HG02870 (cell line): ENCODE measurements at regions not wholly inside any gene's neighbourhood (a gene's known extent, or its start where the extent isn't known, plus 50 kb on each side); places are given as distances from the start of the nearest gene placed in this dataset.

ENCODE experiments used
- ATAC-seq: cut with Tn5 transposase; IDR thresholded peaks from one replicate; pipeline ENCODE4 v1.9.1; 2021; ENCODE audit warnings: mild to moderate bottlenecking, moderate library complexity; ENCODE audit not compliant: unreplicated experiment

DNA sequence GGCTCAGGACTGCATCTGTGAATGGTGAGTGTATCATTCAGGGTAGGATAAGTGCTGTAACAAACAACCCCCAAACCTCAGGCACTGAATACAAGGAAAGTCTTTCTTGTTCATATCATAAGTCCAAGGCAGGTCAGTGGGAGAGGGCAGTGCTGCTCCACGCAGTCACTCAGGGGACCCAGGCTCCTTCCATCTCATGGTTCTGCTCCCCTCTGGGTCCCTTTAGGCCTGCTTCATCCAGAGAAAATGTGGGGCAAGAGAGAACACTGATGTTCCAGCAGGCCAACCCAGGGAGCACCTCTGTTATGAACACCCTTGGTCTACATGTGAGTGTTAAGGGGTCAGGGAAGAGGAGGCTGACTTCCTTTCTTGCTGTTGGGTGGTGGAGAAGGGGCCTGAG lies 187.8 kb downstream of the CHST1 start:
- ATAC-seq: no peak

GRCh38 chr11:45476126-45476525 lies 189.3 kb downstream of the CHST1 start:
- no peak for ATAC-seq

DNA sequence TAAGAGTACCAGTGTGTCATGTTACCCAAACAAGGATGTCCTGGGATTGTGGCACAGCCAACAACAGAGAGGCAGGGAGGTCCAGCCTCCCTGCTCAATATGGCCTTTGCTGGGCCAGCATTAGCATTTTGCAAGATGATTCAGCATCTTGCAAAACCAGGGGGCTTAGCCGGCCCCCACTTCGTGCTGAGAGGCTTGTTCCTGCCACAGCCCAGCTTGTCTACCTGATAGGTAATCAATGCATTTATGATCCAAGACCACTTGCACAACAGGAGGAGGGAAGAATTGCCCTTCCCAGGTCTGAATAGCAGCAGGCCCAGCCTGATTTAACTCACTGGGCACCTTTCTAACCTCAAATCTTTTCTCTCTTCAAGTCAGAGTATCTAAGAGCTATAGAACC lies 189.0 kb upstream of the SYT13 start:
- no peak for ATAC-seq

GRCh38 chr11:45473341-45473895 lies 187.3 kb upstream of the SYT13 start:
- ATAC-seq: no peak

DNA sequence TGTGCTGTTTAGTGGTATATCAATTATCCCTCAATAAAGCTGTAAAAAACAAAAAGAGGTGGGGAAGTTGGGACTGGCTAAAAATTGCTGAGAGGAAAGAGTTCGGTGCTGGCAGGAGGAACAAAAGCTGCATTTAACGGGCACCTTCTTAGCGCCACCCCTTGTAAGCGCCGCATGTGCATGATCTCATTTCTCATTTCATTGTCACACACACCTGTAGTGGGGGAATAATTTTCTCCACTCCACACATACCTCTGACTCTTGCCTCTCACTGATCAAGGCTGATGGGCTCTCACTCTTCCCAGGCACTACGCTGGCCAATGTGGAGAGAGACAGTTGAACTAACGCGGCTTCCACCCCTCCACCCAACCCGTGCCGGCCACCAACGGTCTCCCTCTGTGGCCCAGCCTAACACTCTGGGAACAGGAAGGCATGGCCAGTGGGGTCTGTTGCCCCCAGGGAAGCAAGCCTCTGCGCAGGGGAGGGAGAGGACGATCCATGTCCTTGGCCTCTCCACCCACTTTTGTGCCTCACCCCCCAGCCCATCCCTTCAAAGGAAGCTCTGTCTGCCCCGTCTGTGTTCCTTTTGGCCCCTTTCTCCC lies 186.7 kb upstream of the SYT13 start:
- ATAC-seq: no peak

DNA sequence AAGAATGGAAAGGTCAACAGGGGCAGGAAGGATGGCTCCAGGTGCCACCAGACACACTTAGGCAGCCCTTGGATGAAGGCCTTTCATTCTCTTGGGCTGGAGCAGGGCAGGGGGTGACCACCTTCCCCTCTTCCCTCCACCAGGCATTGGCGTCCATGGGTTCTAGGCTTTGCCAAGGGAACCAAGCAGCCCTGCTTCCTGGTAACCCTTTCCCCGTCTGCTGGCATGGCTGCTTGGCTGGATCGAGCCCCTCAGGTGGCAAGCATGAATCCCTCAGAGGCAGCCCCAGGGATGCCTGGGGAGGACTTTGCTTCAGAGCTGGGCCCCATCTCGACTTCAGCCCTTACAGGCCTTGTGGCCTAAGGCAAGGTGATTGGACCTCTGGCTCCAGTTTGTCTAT lies 185.1 kb upstream of the SYT13 start:
- ATAC-seq: no peak

DNA sequence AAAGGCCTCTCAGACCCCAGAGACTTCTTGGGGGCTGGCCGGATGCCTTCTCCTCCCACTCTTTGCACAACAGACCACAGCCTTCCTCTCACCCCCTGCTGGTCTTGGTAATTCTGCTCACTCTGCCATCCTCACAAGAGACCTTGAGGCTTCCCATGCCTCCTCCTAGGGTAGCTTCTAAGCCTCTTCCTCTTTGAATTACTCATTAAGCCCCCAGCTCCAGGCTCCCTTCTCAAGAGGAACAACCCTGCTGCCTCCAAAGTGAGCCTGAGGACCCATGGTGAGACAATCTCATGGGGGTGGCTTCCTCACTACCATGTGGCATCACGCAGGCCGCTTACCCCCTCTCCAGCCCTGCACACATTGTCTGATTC lies 184.6 kb upstream of the SYT13 start:
- ATAC-seq: no peak

GRCh38 chr11:45470151-45470793 lies 184.1 kb upstream of the SYT13 start:
- ATAC-seq: no peak

GRCh38 chr11:45468267-45468856 lies 182.2 kb upstream of the SYT13 start:
- ATAC-seq: no peak

DNA sequence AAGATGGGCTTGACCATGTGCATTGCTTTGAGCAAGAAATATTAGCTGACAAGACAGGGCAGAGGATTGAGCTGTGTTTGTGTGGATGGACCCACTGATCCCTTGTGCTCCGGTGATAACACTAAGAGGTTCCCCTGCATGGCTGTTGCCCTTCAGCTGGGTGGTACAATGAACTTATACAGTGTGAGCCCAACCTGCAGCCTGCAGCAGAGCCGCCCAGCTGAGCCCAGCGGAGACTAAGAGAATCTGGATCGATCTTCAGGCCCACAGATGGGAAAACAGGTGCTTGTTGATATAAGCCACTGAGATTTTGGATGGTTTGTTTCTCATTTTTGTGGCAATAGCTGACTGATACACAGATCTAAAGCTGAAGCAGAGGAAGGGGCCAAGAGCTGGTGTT lies 177.4 kb upstream of the SYT13 start:
- ATAC-seq: no peak

- ATAC-seq: no peak
Measured at GRCh38 chr11:45461514-45461913, 175.4 kb upstream of the SYT13 start.

- no peak for ATAC-seq
Measured at GRCh38 chr11:45459491-45459890, 173.3 kb upstream of the SYT13 start.

DNA sequence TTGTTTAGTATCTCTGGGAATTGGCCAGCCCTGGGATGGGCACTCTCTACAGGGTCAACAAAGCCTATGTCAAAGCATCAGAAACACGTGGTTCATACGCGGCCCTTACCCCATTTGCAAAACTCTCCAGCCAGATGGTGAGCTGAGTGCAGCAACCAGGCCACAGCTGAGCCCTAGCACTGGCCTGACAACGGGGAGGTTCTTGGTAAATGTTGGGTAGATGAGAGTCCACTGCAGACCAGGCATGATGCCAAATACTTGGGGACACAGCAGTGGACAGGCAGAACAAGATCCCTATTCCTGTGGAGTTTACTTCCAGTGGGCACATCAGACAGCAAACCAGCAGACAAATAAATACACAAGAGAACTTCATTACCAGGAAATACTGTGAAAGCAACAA lies 172.1 kb upstream of the SYT13 start:
- no peak for ATAC-seq

- no peak for ATAC-seq
Measured at GRCh38 chr11:45457649-45458048, 171.5 kb upstream of the SYT13 start.

- ATAC-seq: no peak
Measured at GRCh38 chr11:45456686-45457085, 170.5 kb upstream of the SYT13 start.

DNA sequence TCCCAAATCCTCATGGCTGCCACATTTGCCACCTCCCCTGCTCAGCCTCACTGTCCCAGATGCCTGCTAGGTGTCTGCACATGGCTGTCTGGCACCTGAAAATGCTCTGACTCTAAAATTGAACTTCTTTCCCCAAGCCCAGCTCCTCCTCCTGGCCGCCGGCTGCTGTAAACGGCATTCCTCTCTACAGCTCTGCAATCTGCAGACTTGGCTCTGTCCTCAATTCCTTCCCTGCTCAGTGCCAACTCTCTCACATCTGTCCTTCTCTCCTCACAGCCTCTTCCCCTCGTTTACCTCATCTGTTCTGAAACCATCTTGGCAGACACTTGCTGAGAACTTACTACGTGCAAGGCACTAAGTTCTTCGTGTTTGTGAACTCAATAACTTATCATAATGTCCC lies 169.4 kb upstream of the SYT13 start:
- no peak for ATAC-seq

DNA sequence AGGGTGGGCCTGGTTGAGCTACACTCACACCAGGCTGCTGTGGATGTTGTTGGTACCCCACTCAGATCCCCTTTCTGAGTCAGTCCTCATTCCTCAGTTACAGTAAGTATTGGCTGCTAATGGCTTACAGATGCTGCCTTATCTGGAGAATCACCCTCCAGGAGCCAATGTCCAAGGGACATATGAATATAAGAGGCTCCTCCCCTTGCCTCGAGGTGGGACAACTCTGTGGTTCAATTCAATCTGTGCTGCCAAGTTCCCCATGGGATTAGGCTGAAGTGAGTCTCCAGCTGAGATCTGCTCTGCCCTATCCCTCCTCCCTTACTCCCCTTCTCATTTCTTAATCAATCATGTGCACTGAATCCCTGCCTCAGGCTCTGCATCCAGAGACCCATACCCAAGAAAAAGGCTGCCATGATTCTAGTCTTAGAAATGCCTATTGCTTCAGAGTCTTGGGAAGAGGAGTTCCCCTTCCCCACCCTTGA lies 168.8 kb upstream of the SYT13 start:
- ATAC-seq: no peak

DNA sequence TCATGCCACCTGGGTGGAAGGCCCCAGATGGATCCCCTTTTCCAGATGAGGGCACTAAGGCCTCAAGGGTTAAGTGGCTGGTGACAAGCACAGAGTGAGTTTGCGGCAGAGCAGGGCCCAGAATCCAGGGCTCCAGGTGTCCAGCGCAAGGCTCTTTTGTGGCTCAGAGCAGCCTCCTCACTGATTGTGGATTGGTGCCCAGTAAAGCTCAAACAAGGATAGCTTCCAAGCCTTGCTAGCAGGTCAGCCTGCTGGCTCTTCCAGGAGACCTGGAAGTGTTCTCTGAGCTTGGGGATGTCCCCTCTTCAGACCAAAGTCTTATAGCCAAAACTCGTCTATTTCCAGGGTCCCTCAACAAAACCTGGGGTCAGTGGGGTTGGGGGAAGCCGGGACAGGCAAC lies 167.6 kb upstream of the SYT13 start:
- no peak for ATAC-seq

GRCh38 chr11:45451766-45452440 lies 165.8 kb upstream of the SYT13 start:
- ATAC-seq: no peak

- no peak for ATAC-seq
Measured at GRCh38 chr11:45450189-45450588, 164.0 kb upstream of the SYT13 start.

DNA sequence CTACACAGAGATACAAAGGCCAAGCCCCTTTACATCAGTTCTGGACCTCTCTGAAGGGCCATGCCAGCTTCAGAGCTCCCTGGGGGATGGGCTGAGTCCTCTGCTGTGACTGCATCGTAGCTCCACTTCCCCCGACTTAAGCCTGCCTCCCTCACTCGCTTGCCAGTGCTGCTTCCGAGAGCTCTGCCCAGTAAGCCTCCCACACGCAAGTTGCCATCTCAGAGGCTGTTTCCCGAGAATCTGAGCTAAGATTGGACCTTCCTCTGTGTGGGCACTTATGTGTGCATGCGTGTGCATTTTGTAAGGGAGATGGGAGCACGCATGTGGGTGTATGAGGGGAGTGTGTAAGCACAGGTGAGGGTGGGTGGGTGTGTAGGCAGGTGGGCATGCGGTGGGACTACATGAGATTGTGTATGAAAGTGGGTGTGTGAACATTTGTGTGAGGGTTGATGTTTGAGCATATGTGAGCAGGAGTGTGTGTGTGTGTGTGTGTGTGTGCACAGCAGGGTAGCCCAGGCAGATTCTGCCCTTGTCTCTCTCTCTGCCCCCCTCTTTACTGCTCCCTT lies 163.0 kb upstream of the SYT13 start:
- ATAC-seq: no peak
